CD8-positive, alpha-beta memory T cell (primary cell): ENCODE measurements at regions not wholly inside any gene's neighbourhood (a gene's known extent, or its start where the extent isn't known, plus 50 kb on each side); places are given as distances from the start of the nearest gene placed in this dataset.

ENCODE experiments used
- CTCF ChIA-PET: fragments of 350-600 bp; sonication (Branson Sonifier 250); formaldehyde crosslinking; loops from one replicate; lab custom pipeline; 2021; ENCODE audit warnings: antibody characterized with exemption; lab: Charles Lee
- POLR2A ChIA-PET: fragments of 350-600 bp; sonication (Branson Sonifier 250); formaldehyde crosslinking; loops from one replicate; lab custom pipeline; 2021; ENCODE audit warnings: antibody characterized with exemption; lab: Charles Lee
- DNase-seq, 5 donors: peaks; one replicate each; pipeline versions ENCODE4 v3.0.0 to v3.0.0-alpha.2; 2020 to 2022; ENCODE audit warnings: mixed read lengths in 1 of 5
- H3K27ac ChIP-seq: one replicate; pipeline ENCODE4 v1.7.0; 2013; ENCODE audit warnings: low read depth, mild to moderate bottlenecking, low read length, moderate library complexity
- H3K27me3 ChIP-seq: 2 replicates; pipeline ENCODE4 v1.7.0; 2013; ENCODE audit warnings: low read length, mild to moderate bottlenecking; ENCODE audit not compliant: insufficient read depth, poor library complexity, severe bottlenecking
- H3K36me3 ChIP-seq: 2 replicates; pipeline ENCODE4 v1.7.0; 2013; ENCODE audit warnings: mild to moderate bottlenecking, low read length, moderate library complexity; ENCODE audit not compliant: insufficient read depth
- H3K4me1 ChIP-seq: 2 replicates; pipeline ENCODE4 v1.7.0; 2013; ENCODE audit warnings: mild to moderate bottlenecking, low read length, moderate library complexity; ENCODE audit not compliant: insufficient read depth
- H3K4me3 ChIP-seq: 2 replicates; pipeline ENCODE4 v1.7.0; 2013; ENCODE audit warnings: mild to moderate bottlenecking, low read length
- H3K9me3 ChIP-seq: 2 replicates; pipeline ENCODE4 v1.7.0; 2013; ENCODE audit warnings: mild to moderate bottlenecking, low read length
- H3K27ac Mint-ChIP-seq, 8 donors: one replicate each; pipeline ENCODE4 v1.8.0; 2020 to 2021; ENCODE audit warnings: mixed read lengths in 8 of 8, mild to moderate bottlenecking in 6 of 8, inconsistent platforms in 3 of 8, moderate library complexity in 3 of 8
- H3K27me3 Mint-ChIP-seq, 2 donors: one replicate each; pipeline ENCODE4 v1.8.0; 2020 to 2021; ENCODE audit warnings: mixed read lengths in 2 of 2, mild to moderate bottlenecking in 1 of 2, moderate library complexity in 1 of 2
- H3K36me3 Mint-ChIP-seq, 3 donors: one replicate each; pipeline ENCODE4 v1.8.0; 2020 to 2021; ENCODE audit warnings: mixed read lengths in 3 of 3, inconsistent platforms in 1 of 3, mild to moderate bottlenecking in 1 of 3
- H3K4me1 Mint-ChIP-seq, 3 donors: one replicate each; pipeline ENCODE4 v1.8.0; 2020 to 2021; ENCODE audit warnings: mixed read lengths in 3 of 3, inconsistent platforms in 1 of 3, mild to moderate bottlenecking in 1 of 3
- H3K4me3 Mint-ChIP-seq, 7 donors: one replicate each; pipeline ENCODE4 v1.8.0; 2020 to 2021; ENCODE audit warnings: mixed read lengths in 7 of 7, mild to moderate bottlenecking in 6 of 7, moderate library complexity in 4 of 7, inconsistent platforms in 2 of 7
- H3K9me3 Mint-ChIP-seq, 5 donors: one replicate each; pipeline ENCODE4 v1.8.0; 2020 to 2022; ENCODE audit warnings: mixed read lengths in 5 of 5, mild to moderate bottlenecking in 3 of 5, moderate library complexity in 2 of 5, inconsistent platforms in 1 of 5

DNA sequence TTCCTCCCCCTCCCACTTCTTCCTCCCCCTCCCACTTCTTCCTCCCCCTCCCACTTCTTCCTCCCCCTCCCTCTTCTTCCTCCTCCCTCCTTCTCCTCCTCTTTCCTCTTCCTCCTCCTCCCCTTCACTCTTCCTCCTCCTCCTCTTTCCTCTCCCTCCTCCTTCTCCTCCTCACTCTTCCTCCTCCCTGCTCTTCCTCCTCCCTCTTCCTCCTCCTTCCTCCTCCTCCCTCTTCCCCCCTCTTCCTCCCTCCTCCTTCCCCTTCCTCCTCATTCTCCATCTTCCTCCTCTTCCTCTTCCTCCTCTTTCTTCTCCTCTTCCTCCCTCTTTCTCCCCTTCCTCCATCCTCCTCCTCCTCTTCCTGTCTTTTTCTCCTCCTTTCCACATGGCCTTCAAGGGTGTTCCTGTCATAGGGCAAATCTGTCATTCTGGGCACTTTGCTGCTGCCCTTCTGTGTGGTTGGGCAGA, 111.4 kb downstream of the PHETA1 start:
- no peaks in the 10 kb centered on the region for H3K36me3 Mint-ChIP-seq
- Histone ChIP-seq H3K9me3 (no peaks in the 10 kb centered on the region), H3K27ac (no peak overlapping the region), H3K36me3 (no peaks in the 10 kb centered on the region), H3K27me3 (no peaks in the 10 kb centered on the region), H3K4me3 (no peak overlapping the region), H3K4me1 (no peaks in the 10 kb centered on the region)
- ChIA-PET POLR2A (no interaction called here), CTCF (no interaction called here)
- H3K4me1 Mint-ChIP-seq = no peaks in the 10 kb centered on the region
- DNase-seq = no peak
- H3K9me3 Mint-ChIP-seq = no peaks in the 10 kb centered on the region
- peaks cover 3 to 39% of the 10 kb centered on the region in 2 donors for H3K27me3 Mint-ChIP-seq
- peak overlapping the region in 2 of 8 donors; percentile 36 to 69 for H3K27ac Mint-ChIP-seq
- H3K4me3 Mint-ChIP-seq = no peak overlapping the region

DNA sequence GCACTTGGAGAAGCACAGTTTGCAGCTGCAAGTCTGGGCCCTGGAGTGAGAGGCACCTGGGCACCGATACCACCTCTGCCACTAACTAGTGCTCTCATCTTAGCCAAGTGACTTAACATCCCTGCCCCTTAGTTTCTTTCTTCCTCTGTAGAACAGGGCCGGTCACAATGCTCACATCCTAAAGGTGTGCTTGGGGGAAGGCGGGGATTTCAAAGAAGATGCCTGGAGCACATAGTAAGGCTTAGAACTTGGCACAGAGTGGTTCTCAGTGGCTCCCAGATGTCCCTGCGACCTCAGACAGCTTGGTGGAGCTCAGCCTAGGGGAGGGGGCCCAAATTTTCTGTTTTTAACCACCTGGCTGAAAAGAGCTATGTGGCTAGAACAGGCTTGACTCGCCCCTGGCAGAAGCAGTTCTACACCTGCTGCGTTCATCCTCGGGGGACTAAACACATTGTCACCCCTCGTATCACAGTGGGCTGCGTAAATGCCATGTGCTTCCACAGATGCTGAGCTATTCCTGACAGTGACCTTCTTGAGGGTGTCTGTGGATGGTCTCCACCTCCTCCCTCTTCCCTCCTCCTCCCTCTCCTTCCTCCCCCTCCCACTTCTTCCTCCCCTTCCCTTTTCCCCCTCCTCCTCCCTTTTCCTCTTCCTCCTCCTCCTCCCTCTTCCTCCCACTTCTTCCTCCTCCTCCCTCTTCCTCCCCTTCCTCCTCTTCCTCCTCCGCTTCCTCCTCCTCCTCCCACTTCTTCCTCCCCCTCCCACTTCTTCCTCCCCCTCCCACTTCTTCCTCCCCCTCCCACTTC, 112.1 kb downstream of the PHETA1 start:
- Mint-ChIP-seq H3K36me3 (no peaks in the 10 kb centered on the region), H3K27me3 (peaks cover 3 to 41% of the 10 kb centered on the region in 2 donors), H3K4me3 (no peak overlapping the region), H3K9me3 (no peaks in the 10 kb centered on the region), H3K4me1 (no peaks in the 10 kb centered on the region), H3K27ac (no peak overlapping the region)
- ChIA-PET POLR2A (no interaction called here), CTCF (no interaction called here)
- no peaks in the 10 kb centered on the region for H3K9me3 ChIP-seq
- H3K27ac ChIP-seq = no peak overlapping the region
- DNase-seq = no peak
- no peak overlapping the region for H3K4me3 ChIP-seq
- no peaks in the 10 kb centered on the region for H3K4me1 ChIP-seq
- no peaks in the 10 kb centered on the region for H3K36me3 ChIP-seq
- H3K27me3 ChIP-seq = no peaks in the 10 kb centered on the region

DNA sequence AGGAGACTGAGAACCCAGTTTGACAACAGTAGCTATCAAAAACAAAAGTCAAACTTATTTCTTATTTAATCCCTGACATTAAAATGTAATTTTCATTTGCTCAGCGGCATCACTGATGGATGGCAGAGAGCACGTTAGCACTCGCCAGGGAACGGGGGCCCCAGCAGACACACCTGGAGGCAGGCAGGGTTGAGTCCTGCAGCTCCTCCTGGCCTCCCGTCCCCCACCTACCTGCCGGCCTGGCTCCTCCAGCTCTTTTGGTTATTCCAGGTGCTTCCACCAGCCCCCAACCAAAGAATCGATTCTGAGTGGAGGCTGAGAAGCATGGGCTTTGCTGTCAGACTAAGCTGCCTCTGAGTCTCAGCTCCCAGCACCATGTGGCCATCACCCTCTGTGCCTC, 113.6 kb downstream of the PHETA1 start:
- Mint-ChIP-seq H3K4me3 (no peak overlapping the region), H3K27me3 (peaks cover 0 to 34% of the 10 kb centered on the region in 2 donors), H3K9me3 (no peaks in the 10 kb centered on the region), H3K4me1 (no peaks in the 10 kb centered on the region), H3K27ac (no peak overlapping the region), H3K36me3 (no peaks in the 10 kb centered on the region)
- H3K9me3 ChIP-seq = no peaks in the 10 kb centered on the region
- POLR2A ChIA-PET = no interaction called here
- H3K36me3 ChIP-seq = no peaks in the 10 kb centered on the region
- no peaks in the 10 kb centered on the region for H3K27me3 ChIP-seq
- H3K27ac ChIP-seq = no peak overlapping the region
- H3K4me3 ChIP-seq = no peak overlapping the region
- no peak for DNase-seq
- CTCF ChIA-PET = no interaction called here
- H3K4me1 ChIP-seq = no peaks in the 10 kb centered on the region

DNA sequence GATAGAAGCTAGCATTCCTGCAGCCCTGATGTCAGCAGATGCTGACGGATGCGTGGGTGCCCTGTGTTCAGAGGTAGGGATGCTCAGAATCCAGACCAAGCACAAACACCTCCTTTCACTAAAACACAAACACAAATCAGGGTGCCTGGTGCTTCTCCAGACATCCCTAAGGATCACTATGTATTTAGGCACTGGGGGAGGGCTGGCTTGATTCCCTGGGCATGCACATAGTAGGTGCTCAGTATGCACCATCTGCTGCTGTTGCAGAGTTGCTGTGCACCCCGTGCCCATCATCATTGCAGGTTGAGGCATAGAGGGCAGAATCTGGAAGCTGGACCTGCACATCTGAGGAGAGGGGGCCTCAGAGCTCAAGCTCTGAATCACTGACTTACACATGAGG, 114.8 kb downstream of the PHETA1 start:
- Mint-ChIP-seq H3K4me1 (no peaks in the 10 kb centered on the region), H3K36me3 (no peaks in the 10 kb centered on the region), H3K4me3 (no peak overlapping the region), H3K9me3 (no peaks in the 10 kb centered on the region), H3K27me3 (peaks cover 0 to 34% of the 10 kb centered on the region in 2 donors), H3K27ac (no peak overlapping the region)
- H3K4me3 ChIP-seq = no peak overlapping the region
- DNase-seq = no peak
- H3K27ac ChIP-seq = no peak overlapping the region
- POLR2A ChIA-PET = no interaction called here
- CTCF ChIA-PET = no interaction called here
- no peaks in the 10 kb centered on the region for H3K9me3 ChIP-seq
- no peaks in the 10 kb centered on the region for H3K27me3 ChIP-seq
- no peaks in the 10 kb centered on the region for H3K36me3 ChIP-seq
- H3K4me1 ChIP-seq = no peaks in the 10 kb centered on the region

DNA sequence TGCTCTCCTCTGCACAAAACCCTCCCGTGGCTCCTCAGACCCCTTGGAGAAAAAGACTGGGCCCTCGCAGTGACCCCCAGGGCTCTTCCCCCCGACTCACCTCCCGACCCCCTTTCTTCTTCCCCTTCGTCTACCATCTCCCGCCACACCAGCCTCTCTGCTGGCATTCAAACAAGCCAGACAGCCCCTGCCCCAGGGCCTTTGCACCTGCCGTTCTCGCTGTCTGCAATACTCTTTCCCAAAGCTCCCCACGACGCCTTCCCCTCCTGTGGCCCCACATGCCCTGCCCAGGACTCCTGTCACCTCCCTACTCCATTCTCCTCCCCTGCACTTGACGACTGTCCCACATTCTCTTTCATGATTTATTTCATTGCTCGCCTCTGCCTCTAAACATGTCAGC, 115.7 kb downstream of the PHETA1 start:
- Histone ChIP-seq H3K36me3 (no peaks in the 10 kb centered on the region), H3K4me1 (no peaks in the 10 kb centered on the region), H3K27me3 (no peaks in the 10 kb centered on the region), H3K9me3 (no peaks in the 10 kb centered on the region), H3K27ac (no peak overlapping the region), H3K4me3 (no peak overlapping the region)
- peaks cover 0 to 37% of the 10 kb centered on the region in 2 donors for H3K27me3 Mint-ChIP-seq
- no peaks in the 10 kb centered on the region for H3K9me3 Mint-ChIP-seq
- H3K4me3 Mint-ChIP-seq = no peak overlapping the region
- CTCF ChIA-PET = no interaction called here
- no peaks in the 10 kb centered on the region for H3K4me1 Mint-ChIP-seq
- POLR2A ChIA-PET = no interaction called here
- H3K36me3 Mint-ChIP-seq = no peaks in the 10 kb centered on the region
- H3K27ac Mint-ChIP-seq = no peak overlapping the region
- DNase-seq = no peak

DNA sequence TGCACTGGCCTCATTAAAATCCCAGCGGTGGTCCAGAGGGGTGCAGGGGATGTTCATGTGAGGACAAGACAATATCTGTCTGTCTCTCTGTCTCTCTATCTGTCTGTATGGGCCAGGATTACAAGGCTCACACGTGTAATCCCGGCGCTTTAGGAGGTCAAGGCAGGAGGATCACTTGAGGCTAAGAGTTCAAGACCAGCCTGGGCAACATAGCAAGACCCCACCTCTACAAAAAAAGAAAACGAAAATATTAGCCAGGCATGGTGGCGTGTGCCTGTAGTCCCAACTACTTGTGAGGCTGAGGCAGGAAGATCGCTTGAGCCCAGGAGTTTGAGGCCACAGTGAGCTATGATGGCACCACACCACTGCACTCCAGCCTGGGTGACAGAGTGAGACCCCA, 117.1 kb downstream of the PHETA1 start:
- ChIA-PET POLR2A (no interaction called here), CTCF (no interaction called here)
- H3K27me3 Mint-ChIP-seq = peaks cover 4 to 43% of the 10 kb centered on the region in 2 donors
- Histone ChIP-seq H3K27ac (no peak overlapping the region), H3K9me3 (no peaks in the 10 kb centered on the region), H3K4me3 (no peak overlapping the region), H3K27me3 (no peaks in the 10 kb centered on the region), H3K36me3 (no peaks in the 10 kb centered on the region), H3K4me1 (no peaks in the 10 kb centered on the region)
- H3K9me3 Mint-ChIP-seq = no peaks in the 10 kb centered on the region
- DNase-seq = no peak
- H3K36me3 Mint-ChIP-seq = no peaks in the 10 kb centered on the region
- no peaks in the 10 kb centered on the region for H3K4me1 Mint-ChIP-seq
- no peak overlapping the region for H3K27ac Mint-ChIP-seq
- no peak overlapping the region for H3K4me3 Mint-ChIP-seq

DNA sequence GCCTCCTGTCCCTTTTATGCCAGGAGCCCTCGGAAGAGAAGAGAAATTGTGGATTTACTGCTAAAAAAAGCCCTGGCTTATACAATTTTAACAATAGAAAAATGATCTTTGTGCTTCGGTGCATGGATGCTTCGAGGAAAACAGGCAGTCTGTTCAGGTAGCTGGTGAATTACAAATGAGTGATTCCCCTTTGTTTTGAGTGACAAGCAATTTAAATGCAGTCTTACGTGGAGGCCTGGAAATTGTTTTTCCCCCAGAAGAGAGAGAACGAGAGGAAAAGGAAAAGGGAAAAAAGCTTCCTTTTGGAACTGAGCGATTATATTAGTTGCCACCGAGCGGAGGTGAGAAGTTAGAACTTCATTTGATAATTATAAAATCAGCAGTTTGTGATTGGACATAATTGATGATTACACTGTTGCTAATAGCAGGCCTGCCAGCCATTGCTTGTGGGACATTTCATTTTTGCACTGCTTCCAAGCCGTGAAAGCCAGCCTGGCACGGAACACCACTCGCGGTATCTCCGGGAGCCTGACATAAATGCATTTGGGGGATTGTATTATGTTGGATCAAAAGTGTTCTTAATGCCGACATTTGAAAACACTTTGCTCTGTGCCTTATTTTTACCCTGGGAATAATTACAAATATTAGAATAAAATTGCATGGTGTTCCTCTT, 117.7 kb downstream of the PHETA1 start:
- POLR2A ChIA-PET = no interaction called here
- H3K36me3 Mint-ChIP-seq = no peaks in the 10 kb centered on the region

DNA sequence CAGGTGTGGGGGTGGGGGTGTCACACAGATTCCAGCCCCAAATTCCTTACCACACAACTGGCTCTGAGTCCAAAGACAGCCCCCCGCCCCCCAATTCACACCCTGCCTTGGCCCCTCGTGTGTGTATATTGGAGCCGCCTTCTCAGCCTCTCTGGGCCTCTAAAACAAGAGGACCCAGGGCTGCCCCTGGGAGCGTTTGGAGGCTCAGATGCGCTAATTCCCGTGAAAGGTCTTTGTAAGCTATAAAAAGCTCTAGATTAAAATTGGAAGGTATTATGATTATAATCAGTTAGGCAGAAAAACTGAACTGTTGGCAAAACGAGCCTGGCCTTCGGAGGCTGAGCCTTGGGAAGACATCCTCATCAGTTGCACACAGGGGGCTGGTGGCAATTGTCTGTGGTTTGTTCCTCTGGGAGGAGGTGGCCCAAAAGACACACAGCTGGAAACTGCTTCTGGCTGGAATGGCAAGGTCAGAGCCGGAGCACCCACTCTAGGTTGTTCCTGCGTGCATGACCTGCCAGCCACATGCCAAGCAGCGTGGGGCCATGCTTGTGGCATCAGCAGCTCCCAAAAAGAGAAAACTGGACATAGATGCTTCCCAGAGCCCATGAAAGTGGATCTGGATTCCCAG, 118.5 kb downstream of the PHETA1 start:
- no peak overlapping the region for H3K27ac Mint-ChIP-seq
- Histone ChIP-seq H3K9me3 (no peaks in the 10 kb centered on the region), H3K27ac (no peak overlapping the region), H3K4me3 (no peak overlapping the region), H3K27me3 (no peaks in the 10 kb centered on the region), H3K36me3 (no peaks in the 10 kb centered on the region), H3K4me1 (no peaks in the 10 kb centered on the region)
- POLR2A ChIA-PET = no interaction called here
- peaks cover 4 to 39% of the 10 kb centered on the region in 2 donors for H3K27me3 Mint-ChIP-seq
- H3K36me3 Mint-ChIP-seq = no peaks in the 10 kb centered on the region
- CTCF ChIA-PET = no interaction called here
- no peak overlapping the region for H3K4me3 Mint-ChIP-seq
- no peaks in the 10 kb centered on the region for H3K4me1 Mint-ChIP-seq
- no peaks in the 10 kb centered on the region for H3K9me3 Mint-ChIP-seq
- DNase-seq = no peak

More for the DNA sequence above, 117.7 kb downstream of the PHETA1 start:
- Histone ChIP-seq H3K27me3 (no peaks in the 10 kb centered on the region), H3K27ac (no peak overlapping the region), H3K9me3 (no peaks in the 10 kb centered on the region), H3K4me3 (no peak overlapping the region), H3K4me1 (no peaks in the 10 kb centered on the region), H3K36me3 (no peaks in the 10 kb centered on the region)
- H3K9me3 Mint-ChIP-seq = no peaks in the 10 kb centered on the region
- H3K27ac Mint-ChIP-seq = peak overlapping the region in 1 of 8 donors; percentile 2
- DNase-seq = no peak
- H3K4me1 Mint-ChIP-seq = no peaks in the 10 kb centered on the region
- peaks cover 4 to 44% of the 10 kb centered on the region in 2 donors for H3K27me3 Mint-ChIP-seq
- no peak overlapping the region for H3K4me3 Mint-ChIP-seq
- CTCF ChIA-PET = no interaction called here
